ENCODE measurements at regions not wholly inside any gene's neighbourhood (a gene's known extent, or its start where the extent isn't known, plus 50 kb on each side); places are given as distances from the start of the nearest gene placed in this dataset.
A peak's percentile ranks its signal among the peaks of the same experiment; 100 is the strongest.

DNA sequence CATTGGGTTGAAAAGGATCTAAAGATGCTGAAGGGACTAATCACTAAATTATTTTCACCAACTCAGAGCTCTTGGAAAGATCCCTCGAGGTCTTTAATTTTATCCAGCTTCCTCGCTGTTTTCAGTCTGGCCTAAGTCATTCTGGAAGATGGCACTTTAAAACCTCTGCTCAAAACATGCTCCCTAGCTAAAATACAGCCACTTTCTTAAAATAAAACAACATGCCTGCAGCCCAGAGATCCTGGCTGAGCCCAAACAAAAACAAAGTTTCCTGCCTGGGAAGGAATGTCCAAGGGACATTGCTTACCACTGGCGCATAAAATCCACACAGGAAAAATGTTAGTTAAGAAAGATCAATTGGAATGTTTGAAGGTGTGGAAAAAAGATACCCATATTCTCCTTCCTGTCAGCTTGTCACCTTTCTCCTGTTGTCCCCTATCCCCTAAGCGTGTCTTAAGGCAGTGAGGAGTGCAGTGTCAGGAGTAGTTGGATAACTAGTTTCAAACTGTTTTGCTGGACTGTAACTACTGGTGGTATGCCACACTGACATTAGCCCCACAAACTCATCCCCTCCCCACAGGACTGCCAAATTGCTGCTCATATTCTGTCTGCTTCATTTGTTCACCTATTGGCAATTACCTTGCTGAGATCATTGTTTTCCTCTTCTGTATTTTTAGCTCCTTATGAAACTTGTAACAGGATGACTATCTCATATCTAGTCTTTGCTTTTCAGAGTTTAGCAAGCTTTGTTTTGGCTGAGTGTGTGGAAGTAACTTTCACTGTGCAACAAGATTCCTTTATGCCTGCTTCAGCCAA is 108.3 kb upstream of the SESN3 start:
- no peak for DNase-seq

GRCh38 chr11:95338430-95338991 is 107.5 kb upstream of the SESN3 start:
- peak; percentile 80 for DNase-seq

DNA sequence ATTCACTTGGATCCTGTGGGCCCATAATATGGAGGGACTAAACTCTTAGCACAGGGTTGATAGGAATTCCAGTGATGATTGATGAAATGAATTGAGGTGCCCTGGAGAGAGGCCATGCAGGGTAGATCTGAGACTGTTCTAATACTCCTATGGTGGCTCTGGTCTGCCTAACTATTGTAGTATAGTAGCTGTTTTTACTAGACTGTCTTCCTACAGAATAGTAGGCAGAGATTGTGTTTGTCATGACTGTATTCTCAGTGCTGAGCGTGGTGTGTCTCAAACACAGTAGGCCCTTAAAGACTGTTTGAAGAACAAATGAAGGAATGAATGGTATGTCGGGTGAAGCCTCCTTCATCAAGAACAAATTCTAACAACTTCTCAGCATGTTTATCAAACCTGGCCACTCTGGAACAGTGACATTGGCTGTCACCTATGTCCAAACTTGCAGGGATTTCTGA is 107.0 kb upstream of the SESN3 start:
- no peak for DNase-seq

DNA sequence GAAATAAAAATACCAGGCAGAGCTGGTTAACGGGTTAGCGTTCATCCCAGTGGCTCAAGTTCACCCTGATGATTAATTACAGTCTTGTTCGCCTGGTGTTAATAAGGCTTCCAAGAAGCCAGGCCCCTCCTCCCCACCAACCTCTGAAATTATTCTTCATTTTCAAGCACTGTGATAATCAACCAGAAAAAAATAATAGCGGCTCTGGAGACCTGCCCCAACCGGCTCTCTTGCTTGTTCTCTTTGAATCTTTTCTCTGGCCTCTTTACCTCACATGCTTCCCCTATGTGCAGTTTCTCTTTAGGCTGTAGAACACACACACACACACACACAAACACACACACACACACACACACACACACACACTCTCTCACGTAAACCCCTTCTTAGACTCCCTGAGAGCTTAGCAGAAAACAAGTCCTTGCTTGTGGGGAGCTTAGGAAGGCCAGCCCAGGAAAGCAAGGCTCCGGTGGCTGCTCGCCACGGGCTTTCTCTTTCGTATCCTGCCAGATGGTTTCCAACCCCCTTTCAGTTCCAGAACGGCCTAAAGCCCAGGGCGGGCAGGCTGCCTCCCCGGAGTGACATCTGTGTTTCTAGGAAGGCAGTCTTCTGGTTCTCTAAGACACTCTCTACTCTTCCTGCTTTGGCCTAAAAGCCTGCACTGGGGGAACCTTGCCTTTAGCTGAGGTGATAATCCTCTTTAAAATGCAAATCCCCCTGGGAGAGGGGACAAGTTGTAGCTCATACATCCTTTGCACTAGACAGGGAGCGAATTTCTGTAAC is 106.4 kb upstream of the SESN3 start:
- peak; percentile 85 for DNase-seq

- no peak for DNase-seq
Measured at GRCh38 chr11:95335989-95336388, 105.0 kb upstream of the SESN3 start.

- no peak for DNase-seq
Measured at GRCh38 chr11:95331161-95331560, 100.2 kb upstream of the SESN3 start.

DNA sequence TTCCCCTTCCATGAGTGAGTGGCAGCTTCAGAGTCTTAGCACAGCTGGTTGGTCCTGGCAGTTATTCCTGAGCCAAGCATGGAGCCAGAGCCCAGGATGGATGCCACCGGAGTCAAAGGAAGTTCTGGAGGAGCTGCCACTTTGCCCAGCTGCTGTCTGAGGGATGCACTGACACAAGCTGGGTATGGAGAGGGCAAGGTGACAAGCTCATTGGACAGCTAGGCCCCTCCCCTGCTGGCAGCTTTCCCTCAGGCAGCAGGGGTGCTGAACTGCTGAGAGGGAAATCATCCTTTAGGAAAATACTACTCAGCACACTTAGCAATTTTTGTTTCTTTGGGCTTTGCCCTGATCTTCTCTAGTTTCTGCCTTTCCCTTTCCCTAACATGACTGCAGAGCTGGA is 99.3 kb upstream of the SESN3 start:
- DNase-seq = no peak

- DNase-seq = no peak
Measured at GRCh38 chr11:95327273-95327948, 96.4 kb upstream of the SESN3 start.

DNA sequence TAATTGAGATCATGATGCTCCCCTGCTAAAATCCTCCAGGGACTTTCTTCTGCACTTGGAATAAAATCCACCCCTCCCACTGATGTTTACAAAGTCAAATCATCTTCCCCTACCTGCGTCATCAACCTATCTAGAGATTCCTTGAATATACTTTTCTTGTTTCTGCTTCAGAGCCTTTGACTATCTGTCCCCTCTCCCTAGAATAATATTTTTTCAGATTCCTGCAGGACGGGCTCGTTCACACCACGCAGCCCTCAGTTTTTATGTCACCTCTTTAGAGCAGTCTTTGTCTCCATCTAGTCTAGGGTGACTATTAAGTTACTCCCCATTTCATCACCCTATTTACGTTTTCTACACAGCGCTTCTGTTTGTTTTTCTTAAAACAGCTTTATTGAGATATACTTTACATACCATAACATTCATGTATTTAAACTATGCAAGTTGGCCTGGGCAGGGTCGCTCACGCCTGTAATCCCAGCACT is 94.8 kb upstream of the SESN3 start:
- no peak for DNase-seq

DNA sequence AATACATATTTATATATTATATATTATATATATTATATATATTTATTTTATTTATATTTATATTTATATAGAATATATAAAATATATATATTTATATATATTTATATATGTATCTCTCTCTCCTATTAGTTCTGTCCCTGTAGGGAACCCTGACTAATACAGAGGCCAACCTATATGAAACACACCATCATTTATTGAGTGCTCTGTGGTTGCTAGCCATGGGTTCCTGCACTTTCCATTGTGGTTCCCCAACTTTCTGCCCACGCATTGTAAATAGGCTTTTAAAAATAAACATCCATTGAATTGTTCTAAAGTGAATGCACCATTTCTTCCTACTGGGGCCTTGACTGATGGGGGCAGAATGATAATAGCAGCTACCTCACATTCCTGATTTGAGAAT is 93.8 kb upstream of the SESN3 start:
- DNase-seq = no peak

DNA sequence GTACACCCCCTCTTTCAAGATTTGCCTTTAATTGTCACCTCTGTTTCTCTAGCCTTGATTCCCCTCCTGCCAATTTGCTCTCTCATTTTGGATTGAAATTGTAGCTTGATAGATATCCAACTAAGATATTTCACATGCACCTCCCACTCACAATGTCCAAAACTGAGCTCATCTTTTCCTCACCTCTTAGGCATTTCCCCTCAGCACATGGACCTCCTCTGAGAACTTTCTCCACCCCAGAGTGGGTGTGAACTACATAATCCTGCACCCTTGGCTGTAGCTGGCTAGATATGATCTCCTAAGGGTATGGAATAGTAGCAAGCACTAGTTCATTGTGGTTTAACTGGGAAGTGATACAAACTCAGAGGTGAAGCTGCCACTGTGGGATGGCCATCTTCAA is 91.5 kb upstream of the SESN3 start:
- no peak for DNase-seq

GRCh38 chr11:95318498-95318897 is 87.5 kb upstream of the SESN3 start:
- no peak for DNase-seq

- DNase-seq = no peak
Measured at GRCh38 chr11:95308512-95309035, 77.6 kb upstream of the SESN3 start.

- DNase-seq = no peak
Measured at GRCh38 chr11:95307286-95307685, 76.3 kb upstream of the SESN3 start.

DNA sequence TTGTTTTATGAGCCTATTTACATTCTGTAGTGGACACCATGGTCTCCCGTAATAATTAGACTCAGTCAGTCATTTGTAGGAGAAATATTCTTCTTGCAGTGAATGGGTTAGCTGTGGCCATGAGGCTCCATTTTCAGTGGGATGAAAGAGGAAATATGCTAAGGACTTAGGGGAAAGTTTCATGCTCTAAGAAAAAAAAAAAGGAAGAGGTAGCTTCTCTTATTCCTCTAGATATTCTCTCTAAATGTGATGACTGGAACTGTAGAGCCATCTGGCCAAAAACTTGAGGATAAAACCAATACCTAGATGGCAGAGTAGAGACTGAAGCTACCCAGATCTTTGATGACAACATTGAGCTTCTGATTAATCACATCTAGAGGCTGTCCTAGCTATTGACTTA is 75.8 kb upstream of the SESN3 start:
- no peak for DNase-seq

DNA sequence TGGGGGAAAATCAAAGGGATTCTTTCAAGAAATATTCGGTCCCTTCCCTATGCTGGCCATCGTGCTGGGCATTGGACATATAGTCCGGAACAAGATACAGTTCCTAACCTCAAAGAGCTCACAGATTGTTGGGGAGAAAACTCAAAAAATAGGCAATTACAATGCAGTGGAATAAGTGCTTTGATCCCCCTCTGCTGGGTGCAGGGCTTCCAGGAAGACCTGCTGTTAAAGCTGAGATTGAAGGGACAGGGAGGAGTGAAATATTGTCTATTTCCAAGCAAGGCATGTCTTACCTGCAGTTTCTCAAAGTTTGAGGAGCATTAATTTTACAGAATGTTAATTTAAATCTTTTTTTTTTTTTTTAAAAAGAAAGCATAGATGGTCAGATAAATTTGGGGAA is 75.1 kb upstream of the SESN3 start:
- no peak for DNase-seq

DNA sequence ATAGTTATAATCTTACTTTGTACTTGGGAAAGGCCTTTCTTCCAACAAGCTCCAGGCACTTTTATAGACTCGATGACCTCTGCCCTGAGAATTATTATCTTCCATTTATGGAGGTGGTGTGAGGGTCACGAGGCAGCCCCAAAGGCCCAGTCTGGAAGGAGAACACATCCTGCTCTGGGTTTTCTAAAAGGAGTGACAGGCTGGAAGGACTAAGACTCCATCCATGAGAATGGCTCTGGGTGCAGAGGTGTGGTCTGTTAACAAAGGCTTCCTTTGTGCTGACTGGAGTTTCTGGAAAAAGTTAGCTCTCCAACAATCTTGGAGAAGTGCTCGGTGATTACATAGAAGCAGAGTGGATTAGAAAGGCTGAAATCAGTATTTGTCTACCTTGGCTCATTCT is 74.7 kb upstream of the SESN3 start:
- no peak for DNase-seq

DNA sequence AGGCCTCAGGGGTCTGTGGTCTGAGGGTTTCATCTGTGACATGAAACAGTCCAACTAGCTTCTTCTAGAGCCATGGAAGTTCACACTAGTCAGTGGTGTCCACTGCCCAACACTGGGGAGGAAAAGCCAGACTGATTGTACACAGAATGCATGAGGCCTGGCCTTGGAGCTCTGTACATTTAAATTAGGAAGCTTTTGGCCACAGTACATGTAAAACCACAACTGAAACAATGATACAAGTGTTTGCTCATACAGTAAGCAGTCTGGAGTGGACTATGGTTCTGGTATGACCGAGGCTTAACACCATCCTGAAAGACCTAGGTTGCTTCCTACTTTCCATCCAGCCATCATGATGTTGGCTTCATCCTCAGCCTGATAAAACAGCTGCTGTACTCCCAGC is 73.8 kb upstream of the SESN3 start:
- no peak for DNase-seq

DNA sequence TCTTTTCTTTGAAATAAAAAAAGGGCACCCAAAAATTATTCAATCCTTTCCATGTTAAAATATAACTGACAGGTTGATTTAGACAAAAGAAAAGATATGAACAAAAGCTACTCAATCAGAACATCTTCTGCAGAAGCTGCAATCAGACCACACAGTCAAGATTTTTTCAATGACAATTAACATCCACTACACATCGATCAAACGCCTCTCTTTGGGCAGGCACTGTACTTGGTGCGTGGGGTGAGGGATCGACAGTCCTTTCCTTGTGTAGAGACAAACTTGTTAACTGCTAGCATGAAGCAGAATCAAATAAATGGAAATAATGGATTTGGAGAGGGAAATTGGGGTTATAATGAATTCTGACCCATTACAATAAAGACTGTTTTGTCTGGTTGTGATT is 71.2 kb upstream of the SESN3 start:
- no peak for DNase-seq

- DNase-seq = no peak
Measured at GRCh38 chr11:95301474-95301873, 70.5 kb upstream of the SESN3 start.

DNA sequence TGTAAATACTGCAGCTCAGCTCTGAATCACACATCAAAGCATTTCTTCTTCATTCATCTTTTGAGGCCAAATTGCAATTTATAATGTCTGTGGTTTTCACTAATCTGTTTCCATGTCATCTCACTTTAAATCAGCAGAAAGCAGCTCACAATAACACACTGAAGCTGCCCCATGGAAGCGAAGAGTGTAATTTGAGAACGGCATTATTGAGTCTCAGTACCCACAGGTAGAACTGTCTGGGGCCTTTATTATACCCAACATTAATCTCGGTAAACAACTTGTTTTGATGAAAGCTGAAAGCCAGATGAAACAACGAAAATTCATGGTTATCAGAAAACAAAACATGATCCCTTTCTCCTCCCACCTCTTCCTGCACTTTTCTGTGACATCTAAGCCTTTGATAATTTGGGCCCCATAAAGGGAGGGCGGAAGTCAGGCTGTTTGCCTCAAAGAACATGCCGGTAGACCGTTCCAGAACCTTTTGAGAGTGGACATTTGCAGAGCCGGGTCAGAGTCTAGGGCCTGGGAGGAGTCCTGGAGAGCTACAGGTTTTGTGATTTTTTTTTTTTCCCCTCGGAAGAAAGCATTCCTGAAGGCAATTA is 68.2 kb upstream of the SESN3 start:
- peak; percentile 52 for DNase-seq

- no peak for DNase-seq
Measured at GRCh38 chr11:95297680-95298452, 66.9 kb upstream of the SESN3 start.
